Common myeloid progenitor, CD34-positive (primary cell): ENCODE measurements at regions not wholly inside any gene's neighbourhood (a gene's known extent, or its start where the extent isn't known, plus 50 kb on each side); places are given as distances from the start of the nearest gene placed in this dataset.

Experiments used
- CTCF ChIA-PET: fragments of 350-600 bp; sonication (Branson Sonifier 250); formaldehyde crosslinking; loops from one replicate; lab custom pipeline; 2021; ENCODE audit warnings: antibody characterized with exemption; lab: Charles Lee
- POLR2A ChIA-PET: fragments of 350-600 bp; sonication (Branson Sonifier 250); formaldehyde crosslinking; loops from one replicate; lab custom pipeline; 2021; ENCODE audit warnings: antibody characterized with exemption; lab: Charles Lee
- DNase-seq, 3 donors: peaks; one replicate each; pipeline versions ENCODE4 v3.0.0 to v3.0.0-alpha.2; 2013
- H3K27ac ChIP-seq, 2 experiments: 1 replicate in 1 of 2; 2 replicates in 1 of 2; pipeline ENCODE4 v1.7.0; 2013; ENCODE audit warnings: inconsistent platforms in 2 of 2, low read length in 2 of 2, mild to moderate bottlenecking in 2 of 2, low read depth in 1 of 2, moderate library complexity in 1 of 2; ENCODE audit not compliant: severe bottlenecking in 2 of 2, insufficient read depth in 1 of 2, poor library complexity in 1 of 2
- H3K27me3 ChIP-seq, 5 experiments: replicated peaks in 2 of 5; 1 replicate in 3 of 5; 2 replicates in 2 of 5; pipeline versions ENCODE4 v1.6.1 to v1.7.0; 2013; ENCODE audit warnings: low read length in 4 of 5, mild to moderate bottlenecking in 2 of 5, moderate library complexity in 2 of 5, inconsistent platforms in 1 of 5; ENCODE audit not compliant: insufficient read depth in 5 of 5, control insufficient read depth in 4 of 5
- H3K36me3 ChIP-seq, 4 experiments: 1 replicate in 2 of 4; 2 replicates in 2 of 4; pipeline versions ENCODE4 v1.6.1 to v1.7.0; 2013; ENCODE audit warnings: low read length in 3 of 4, control low read depth in 1 of 4, mild to moderate bottlenecking in 1 of 4; ENCODE audit not compliant: control insufficient read depth in 4 of 4, insufficient read depth in 4 of 4
- H3K4me1 ChIP-seq, 4 experiments: 1 replicate in 3 of 4; 2 replicates in 1 of 4; pipeline versions ENCODE4 v1.6.1 to v1.7.1; 2013; ENCODE audit warnings: low read length in 3 of 4, mild to moderate bottlenecking in 3 of 4, control low read depth in 1 of 4, inconsistent platforms in 1 of 4, moderate library complexity in 1 of 4; ENCODE audit not compliant: control insufficient read depth in 4 of 4, insufficient read depth in 4 of 4; ENCODE audit errors: control extremely low read depth in 1 of 4
- H3K4me3 ChIP-seq, 7 experiments: 1 replicate in 4 of 7; 2 replicates in 3 of 7; pipeline versions ENCODE4 v1.5.1 to v1.7.0; 2013; ENCODE audit warnings: mild to moderate bottlenecking in 7 of 7, low read length in 6 of 7, moderate library complexity in 6 of 7, inconsistent platforms in 2 of 7, low read depth in 2 of 7, control low read depth in 1 of 7; ENCODE audit not compliant: insufficient read depth in 4 of 7, control insufficient read depth in 1 of 7; ENCODE audit errors: extremely low read depth in 1 of 7
- H3K9me3 ChIP-seq, 5 experiments: 1 replicate in 4 of 5; 2 replicates in 1 of 5; pipeline versions ENCODE4 v1.6.1 to v1.7.1; 2013; ENCODE audit warnings: low read length in 4 of 5, mild to moderate bottlenecking in 2 of 5, inconsistent platforms in 1 of 5, low read depth in 1 of 5, moderate library complexity in 1 of 5; ENCODE audit not compliant: control insufficient read depth in 4 of 5, insufficient read depth in 2 of 5; ENCODE audit errors: control extremely low read depth in 1 of 5
- WGBS: methylation state at CpG from one replicate; pipeline ENCODE4 v1.1.5; 2013; ENCODE audit not compliant: insufficient coverage; 5-methylcytosine and 5-hydroxymethylcytosine counted together

DNA sequence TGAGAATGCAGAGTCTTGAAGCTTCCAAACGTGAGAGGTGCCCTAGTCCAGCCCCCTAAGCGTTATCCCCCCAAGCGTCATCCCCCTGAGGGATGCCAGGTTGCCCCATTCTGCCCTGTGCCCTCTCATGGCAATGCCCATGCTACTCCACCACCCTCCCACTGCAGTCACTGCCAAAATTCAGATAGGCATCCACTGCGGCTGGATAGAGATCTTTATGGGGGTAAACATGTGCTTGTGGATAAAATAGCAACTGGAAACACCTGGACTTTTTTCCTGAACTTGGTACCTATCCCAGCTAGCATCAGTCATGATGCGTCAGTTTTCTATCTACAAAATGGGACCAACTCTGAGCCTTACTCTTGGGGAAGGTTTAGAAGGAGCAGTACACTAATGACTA lies 92.7 kb upstream of the HOXC13 start:
- ChIA-PET POLR2A (no interaction called here), CTCF (interaction anchor here (1.0 kb wide), 1 partner anchor 14 kb away, joined by 3 read pairs; no protein-coding TSS in a partner anchor)
- WGBS: 78% methylated on average over 4 of the region's 5 CpGs
- no peak overlapping the region for H3K4me3 ChIP-seq
- H3K36me3 ChIP-seq: no peaks in the 10 kb centered on the region
- no peak for DNase-seq
- no peaks in the 10 kb centered on the region for H3K9me3 ChIP-seq
- no peaks in the 10 kb centered on the region for H3K4me1 ChIP-seq
- peaks cover 8 to 83% (median 24%) of the 10 kb centered on the region in 5 experiments for H3K27me3 ChIP-seq
- no peak overlapping the region for H3K27ac ChIP-seq

DNA sequence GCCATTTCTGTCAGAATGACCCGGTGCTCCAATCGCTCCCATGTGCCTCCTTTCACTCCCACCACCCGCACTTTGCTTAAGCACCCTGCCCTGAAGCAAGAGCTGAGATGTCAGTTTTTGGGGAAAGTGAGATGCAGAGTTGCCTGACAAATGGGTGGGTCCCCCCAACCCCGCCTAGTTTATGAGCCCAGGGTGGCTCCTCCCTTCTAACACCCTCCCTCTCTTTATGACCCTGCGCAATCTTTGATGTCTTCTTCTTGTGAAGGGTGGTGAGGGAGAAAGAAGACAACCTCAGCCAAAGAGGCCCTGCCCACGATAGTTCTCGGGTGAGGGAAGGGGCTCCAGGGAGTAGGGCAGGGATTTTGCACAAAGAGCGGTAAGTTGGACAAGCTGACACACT lies 89.5 kb upstream of the HOXC13 start:
- Histone ChIP-seq H3K4me1 (no peaks in the 10 kb centered on the region), H3K9me3 (no peaks in the 10 kb centered on the region), H3K27ac (no peak overlapping the region), H3K36me3 (no peaks in the 10 kb centered on the region), H3K4me3 (no peak overlapping the region), H3K27me3 (peaks cover 10 to 71% (median 16%) of the 10 kb centered on the region in 5 experiments)
- POLR2A ChIA-PET: no interaction called here
- 93% methylated on average over 4 of the region's 8 CpGs for WGBS
- DNase-seq: no peak
- CTCF ChIA-PET: interaction anchor here (2.2 kb wide), 1 partner anchor 9 kb away, joined by 7 read pairs; no protein-coding TSS in a partner anchor

DNA sequence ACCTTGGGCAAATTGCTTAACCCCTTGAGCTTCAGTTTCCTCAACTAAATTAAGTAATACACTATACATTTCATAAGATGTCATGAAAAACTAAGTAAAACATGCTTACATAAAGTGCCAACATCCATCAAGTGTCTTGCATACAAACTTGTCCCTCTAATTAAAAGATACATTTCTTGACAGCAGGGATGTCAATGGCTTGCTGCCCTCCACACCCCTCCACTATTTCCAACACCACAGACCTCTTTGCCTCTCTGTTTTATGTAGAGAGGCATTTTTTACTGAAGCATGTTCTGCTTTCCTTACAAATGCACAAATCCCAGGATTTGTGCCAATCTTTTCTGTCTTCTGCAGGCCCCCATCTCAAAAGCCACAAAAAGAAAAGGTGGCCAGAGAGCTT lies 89.0 kb upstream of the HOXC13 start:
- POLR2A ChIA-PET: no interaction called here
- CTCF ChIA-PET: interaction anchor here (2.2 kb wide), 1 partner anchor 10 kb away, joined by 7 read pairs; no protein-coding TSS in a partner anchor
- no peak for DNase-seq
- H3K4me3 ChIP-seq: no peak overlapping the region
- no peaks in the 10 kb centered on the region for H3K4me1 ChIP-seq
- H3K27me3 ChIP-seq: peaks cover 7 to 65% (median 13%) of the 10 kb centered on the region in 5 experiments
- H3K36me3 ChIP-seq: no peaks in the 10 kb centered on the region
- H3K9me3 ChIP-seq: no peaks in the 10 kb centered on the region
- no peak overlapping the region for H3K27ac ChIP-seq

DNA sequence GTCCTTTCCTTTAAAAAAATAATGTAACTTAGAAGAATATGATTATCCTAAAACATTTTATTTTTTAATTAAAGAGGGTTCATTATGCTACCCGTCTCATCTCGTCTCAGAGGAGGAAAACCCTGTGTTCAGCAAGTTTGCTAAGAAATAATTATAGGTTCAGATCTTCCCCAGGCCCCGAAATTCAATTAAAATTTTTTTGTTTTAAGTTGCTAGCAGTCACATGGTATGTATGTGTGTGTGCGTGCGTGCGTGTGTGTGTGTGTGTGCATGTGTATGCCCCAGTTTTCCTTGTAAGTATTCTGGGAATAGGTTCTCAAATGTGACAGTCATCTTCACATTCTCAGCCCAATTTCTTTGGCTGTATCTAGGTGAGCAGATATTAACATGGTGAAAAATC lies 86.6 kb upstream of the HOXC13 start:
- peaks cover 2 to 43% (median 12%) of the 10 kb centered on the region in 5 experiments for H3K27me3 ChIP-seq
- H3K4me3 ChIP-seq: no peak overlapping the region
- WGBS: 100% methylated on average over 3 of the region's 6 CpGs
- no peaks in the 10 kb centered on the region for H3K36me3 ChIP-seq
- no peak overlapping the region for H3K27ac ChIP-seq
- H3K4me1 ChIP-seq: no peaks in the 10 kb centered on the region
- ChIA-PET CTCF (no interaction called here), POLR2A (no interaction called here)
- DNase-seq: no peak
- H3K9me3 ChIP-seq: no peaks in the 10 kb centered on the region

DNA sequence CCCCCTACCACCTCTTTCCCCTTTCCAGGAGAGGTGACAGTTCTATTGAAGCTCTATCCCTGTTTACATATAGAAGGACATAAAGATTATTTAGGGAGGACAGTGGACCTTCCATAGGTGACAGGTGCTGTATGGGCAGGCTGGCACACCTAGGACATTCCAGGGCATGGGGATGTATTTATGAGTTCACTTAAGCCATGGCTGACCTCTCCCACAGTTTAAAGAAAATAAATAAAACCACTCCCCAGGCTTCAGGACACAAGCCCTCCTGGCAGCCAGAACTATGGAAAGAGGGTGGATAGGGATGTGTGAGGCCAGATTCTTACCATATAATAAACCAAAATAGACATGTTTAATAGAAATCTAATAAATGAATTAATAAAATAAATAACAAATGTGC lies 85.6 kb upstream of the HOXC13 start:
- Histone ChIP-seq H3K4me1 (no peaks in the 10 kb centered on the region), H3K4me3 (no peak overlapping the region), H3K36me3 (no peaks in the 10 kb centered on the region), H3K27me3 (peaks cover 0 to 38% (median 12%) of the 10 kb centered on the region in 5 experiments), H3K27ac (no peak overlapping the region), H3K9me3 (no peaks in the 10 kb centered on the region)
- ChIA-PET CTCF (interaction anchor here (1.2 kb wide), 1 partner anchor 21 kb away, joined by 3 read pairs; no protein-coding TSS in a partner anchor), POLR2A (no interaction called here)
- DNase-seq: no peak

DNA sequence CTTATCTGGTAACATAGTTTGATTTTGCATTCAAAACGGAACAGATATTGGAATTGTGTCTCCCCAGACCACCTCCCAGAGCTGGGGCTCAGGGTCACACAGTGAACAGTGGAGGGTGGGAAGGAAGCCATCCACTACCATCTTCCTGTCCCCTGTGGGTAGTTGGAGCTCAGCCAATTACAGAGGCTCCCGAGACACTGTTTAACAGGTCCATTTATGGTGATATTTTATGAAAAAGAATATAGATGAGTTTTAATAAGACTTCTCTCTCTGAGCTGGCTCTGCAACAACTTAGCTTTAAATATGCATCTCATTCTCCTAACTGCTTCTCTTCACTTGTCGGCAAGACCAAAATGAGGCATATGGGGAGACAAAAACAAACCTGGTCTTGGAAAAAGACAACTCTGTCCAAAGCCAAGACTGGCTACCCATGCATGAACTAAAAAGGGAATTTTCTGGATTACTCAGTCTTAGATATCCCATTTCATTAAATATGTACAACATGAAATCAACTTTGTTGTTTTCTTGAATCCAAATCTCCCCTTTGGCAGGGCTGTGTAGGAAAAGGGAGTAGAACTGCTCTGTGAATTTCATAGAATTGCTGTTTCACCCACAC lies 83.8 kb upstream of the HOXC13 start:
- POLR2A ChIA-PET: no interaction called here

DNA sequence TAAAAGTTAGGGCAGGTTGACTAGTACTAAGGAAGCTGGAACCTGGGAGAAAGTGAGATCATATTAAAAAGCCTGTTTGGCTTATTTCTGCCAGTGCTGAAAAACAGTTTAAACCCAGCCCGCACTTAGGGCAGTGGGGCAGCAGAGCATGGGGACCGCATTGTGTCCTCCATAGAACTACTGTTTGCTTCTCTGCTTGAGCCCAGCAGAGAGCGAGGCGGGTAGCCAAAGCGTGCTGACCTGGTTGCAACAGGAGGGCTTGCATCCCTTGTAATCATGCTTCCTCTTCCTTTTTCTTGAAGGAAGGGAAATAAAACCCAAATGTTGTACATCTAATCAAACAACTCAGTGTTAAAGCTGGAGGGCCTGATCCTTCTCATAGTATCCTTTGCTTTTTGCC lies 82.5 kb upstream of the HOXC13 start:
- ChIA-PET POLR2A (no interaction called here), CTCF (no interaction called here)
- 96% methylated on average over 5 of the region's 5 CpGs for WGBS
- no peaks in the 10 kb centered on the region for H3K4me1 ChIP-seq
- no peak for DNase-seq
- peaks cover 0 to 2% (median 0%) of the 10 kb centered on the region in 5 experiments for H3K9me3 ChIP-seq
- no peak overlapping the region for H3K4me3 ChIP-seq
- H3K27ac ChIP-seq: no peak overlapping the region
- no peaks in the 10 kb centered on the region for H3K36me3 ChIP-seq
- peaks cover 2 to 20% (median 7%) of the 10 kb centered on the region in 5 experiments for H3K27me3 ChIP-seq

More for the DNA sequence above, 83.8 kb upstream of the HOXC13 start:
- CTCF ChIA-PET: interaction anchor here (0.8 kb wide), 1 partner anchor 18 kb away, joined by 3 read pairs; no protein-coding TSS in a partner anchor
- Histone ChIP-seq H3K36me3 (no peaks in the 10 kb centered on the region), H3K27me3 (peaks cover 0 to 24% (median 10%) of the 10 kb centered on the region in 5 experiments), H3K4me3 (no peak overlapping the region), H3K27ac (no peak overlapping the region), H3K9me3 (no peaks in the 10 kb centered on the region), H3K4me1 (no peaks in the 10 kb centered on the region)
- no peak for DNase-seq
- WGBS: 100% methylated on average over 1 of the region's 3 CpGs
